K562 (cell line): ENCODE measurements at regions not wholly inside any gene's neighbourhood (a gene's known extent, or its start where the extent isn't known, plus 50 kb on each side); places are given as distances from the start of the nearest gene placed in this dataset.

Experiments used
- TEAD4 ChIP-seq, 2 experiments: sonication (generic) in 1 of 2; formaldehyde crosslinking in 1 of 2; IDR thresholded peaks; 2 replicates each; pipeline versions ENCODE4 v1.6.1 to v1.8.0; 2012 to 2022; ENCODE audit warnings: borderline replicate concordance in 1 of 2, inconsistent platforms in 1 of 2, low read length in 1 of 2, mild to moderate bottlenecking in 1 of 2, missing genetic modification reagents in 1 of 2
- THAP12 ChIP-seq: fragments of 250-450 bp; sonication (Bioruptor Pico); IDR thresholded peaks from 2 replicates; pipeline ENCODE4 v1.9.0; 2021; ENCODE audit warnings: mild to moderate bottlenecking, inconsistent platforms
- ZMIZ1 ChIP-seq, 2 experiments: fragments of 150-350 bp in 1 of 2; IDR thresholded peaks; 2 replicates each; pipeline ENCODE4 v1.6.1; 2012 to 2016; ENCODE audit warnings: low read depth in 2 of 2, low read length in 2 of 2, mild to moderate bottlenecking in 1 of 2, moderate library complexity in 1 of 2

- TF ChIP-seq TEAD4 (IDR thresholded peaks at IDR 0.05; ENCODE audit: low read length) = no peak
- no peak for TF ChIP-seq TEAD4 (CRISPR knock-in tag; IDR thresholded peaks at IDR 0.05; ENCODE audit: borderline replicate concordance)
- no peak for TF ChIP-seq ZMIZ1 (IDR thresholded peaks at IDR 0.05; ENCODE audit: low read depth in 2 of 2, low read length in 2 of 2)
- TF ChIP-seq THAP12 (CRISPR knock-in tag) = no peak
These were observed 303.1 kb downstream of the WDR11 start for GRCh38 chr10:121154310-121154709.
